Osteocyte (in vitro differentiated cells): ENCODE measurements at regions not wholly inside any gene's neighbourhood (a gene's known extent, or its start where the extent isn't known, plus 50 kb on each side); places are given as distances from the start of the nearest gene placed in this dataset.

Experiments used
- DNase-seq: peaks from one replicate; pipeline ENCODE4 v3.0.0; 2021; ENCODE audit warnings: mixed read lengths; ENCODE audit not compliant: unreplicated experiment; ENCODE audit errors: extremely low spot score
- H3K27ac Mint-ChIP-seq: one replicate; pipeline ENCODE4 v1.8.0; 2021; ENCODE audit warnings: mild to moderate bottlenecking, mixed read lengths; ENCODE audit not compliant: unreplicated experiment
- H3K27me3 Mint-ChIP-seq: one replicate; pipeline ENCODE4 v1.8.0; 2021; ENCODE audit warnings: mixed read lengths; ENCODE audit not compliant: unreplicated experiment
- H3K36me3 Mint-ChIP-seq: one replicate; pipeline ENCODE4 v1.8.0; 2021; ENCODE audit warnings: mixed read lengths; ENCODE audit not compliant: unreplicated experiment
- H3K4me1 Mint-ChIP-seq: one replicate; pipeline ENCODE4 v1.8.0; 2021; ENCODE audit warnings: mixed read lengths; ENCODE audit not compliant: unreplicated experiment
- H3K4me3 Mint-ChIP-seq: one replicate; pipeline ENCODE4 v1.8.0; 2021; ENCODE audit warnings: mild to moderate bottlenecking, moderate library complexity, mixed read lengths; ENCODE audit not compliant: unreplicated experiment
- H3K9me3 Mint-ChIP-seq: one replicate; pipeline ENCODE4 v1.8.0; 2021; ENCODE audit warnings: mixed read lengths; ENCODE audit not compliant: unreplicated experiment
- CTCF ChIP-seq: fragments of 200-600 bp; sonication (generic); IDR thresholded peaks from 2 replicates; pipeline ENCODE4 v1.5.0; 2021; ENCODE audit warnings: antibody characterized with exemption, mild to moderate bottlenecking, moderate library complexity

DNA sequence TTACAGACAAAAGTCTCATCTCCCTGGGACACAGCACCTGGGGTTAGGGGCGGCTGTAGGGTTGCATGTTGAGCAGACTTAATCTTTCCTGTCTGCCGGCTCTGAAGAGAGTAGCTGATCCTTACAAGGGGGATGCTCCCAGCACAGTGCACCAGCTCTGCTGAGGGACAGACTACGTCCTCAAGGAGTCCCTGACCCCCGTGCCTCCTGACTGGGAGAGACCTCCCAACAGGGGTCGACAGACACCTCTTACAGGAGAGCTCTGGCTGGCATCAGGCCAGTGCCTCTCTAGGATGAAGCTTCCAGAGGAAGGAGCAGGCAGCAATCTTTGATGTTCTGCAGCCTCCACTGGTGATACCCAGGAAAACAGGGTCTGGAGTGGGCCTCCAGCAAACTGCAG lies 506.0 kb upstream of the FMR1 start:
- Mint-ChIP-seq H3K4me1 (no peaks in the 10 kb centered on the region), H3K27me3 (no peaks in the 10 kb centered on the region)

GRCh38 chrX:147403040-147403439 lies 508.7 kb upstream of the FMR1 start:
- Mint-ChIP-seq H3K9me3 (peaks cover 57% of the 10 kb centered on the region), H3K4me3 (no peak overlapping the region), H3K36me3 (no peaks in the 10 kb centered on the region), H3K4me1 (no peaks in the 10 kb centered on the region), H3K27me3 (no peaks in the 10 kb centered on the region), H3K27ac (no peak overlapping the region)
- TF ChIP-seq CTCF: no peak
- no peak for DNase-seq

More for the DNA sequence above, 506.0 kb upstream of the FMR1 start:
- H3K9me3 Mint-ChIP-seq: peaks cover 46% of the 10 kb centered on the region
- no peaks in the 10 kb centered on the region for H3K36me3 Mint-ChIP-seq
- H3K4me3 Mint-ChIP-seq: no peak overlapping the region
- no peak for DNase-seq
- no peak overlapping the region for H3K27ac Mint-ChIP-seq
- TF ChIP-seq CTCF: no peak

GRCh38 chrX:147378767-147379166 lies 533.0 kb upstream of the FMR1 start:
- no peak for DNase-seq
- no peak overlapping the region for H3K27ac Mint-ChIP-seq
- H3K9me3 Mint-ChIP-seq: peaks cover 42% of the 10 kb centered on the region
- H3K36me3 Mint-ChIP-seq: no peaks in the 10 kb centered on the region
- no peaks in the 10 kb centered on the region for H3K27me3 Mint-ChIP-seq
- H3K4me1 Mint-ChIP-seq: no peaks in the 10 kb centered on the region
- TF ChIP-seq CTCF: no peak
- no peak overlapping the region for H3K4me3 Mint-ChIP-seq

DNA sequence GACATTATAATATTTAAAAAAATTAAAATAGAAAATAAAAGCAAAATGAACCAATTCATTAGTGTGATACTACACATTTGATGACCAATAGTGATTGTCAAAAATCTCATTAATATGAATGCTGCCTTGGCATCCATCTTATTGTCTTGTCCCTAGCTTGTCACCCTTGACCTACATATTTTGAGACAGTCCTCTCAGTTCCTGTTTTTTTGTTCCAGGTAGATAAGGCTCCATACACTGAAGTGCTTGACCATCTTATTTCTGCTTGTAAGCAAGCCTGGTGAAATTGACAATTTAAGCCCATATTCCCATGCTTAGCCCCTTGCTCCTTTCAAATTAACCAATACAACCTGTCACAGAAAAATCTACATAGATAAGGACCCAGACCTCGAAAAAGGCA lies 534.0 kb upstream of the FMR1 start:
- DNase-seq: no peak
- H3K27me3 Mint-ChIP-seq: no peaks in the 10 kb centered on the region
- H3K4me1 Mint-ChIP-seq: no peaks in the 10 kb centered on the region
- H3K36me3 Mint-ChIP-seq: no peaks in the 10 kb centered on the region
- H3K27ac Mint-ChIP-seq: no peak overlapping the region
- no peak for TF ChIP-seq CTCF
- peaks cover 51% of the 10 kb centered on the region for H3K9me3 Mint-ChIP-seq
- no peak overlapping the region for H3K4me3 Mint-ChIP-seq

- Mint-ChIP-seq H3K27me3 (no peaks in the 10 kb centered on the region), H3K9me3 (peaks cover 53% of the 10 kb centered on the region), H3K36me3 (no peaks in the 10 kb centered on the region), H3K27ac (no peak overlapping the region), H3K4me3 (no peak overlapping the region), H3K4me1 (no peaks in the 10 kb centered on the region)
- no peak for DNase-seq
- TF ChIP-seq CTCF: no peak
Measured at GRCh38 chrX:147376601-147377422, 534.9 kb upstream of the FMR1 start.
